OCI-LY7 (cell line): ENCODE measurements at regions not wholly inside any gene's neighbourhood (a gene's known extent, or its start where the extent isn't known, plus 50 kb on each side); places are given as distances from the start of the nearest gene placed in this dataset.

Source experiments
- BruUV-seq: library from RNA; stranded (reverse); fragments of 400-500 nt; replicated peaks from 2 replicates; lab custom pipeline; 2021; lab: Mats Ljungman, UMichigan
- CTCF ChIA-PET: fragments of 300-600 bp; sonication (Branson Sonifier 250); formaldehyde crosslinking; loops from one replicate; lab custom pipeline; 2022; ENCODE audit warnings: antibody characterized with exemption; ENCODE audit not compliant: unreplicated experiment; lab: Charles Lee
- POLR2A ChIA-PET: fragments of 300-600 bp; sonication (Branson Sonifier 250); formaldehyde crosslinking; loops from one replicate; lab custom pipeline; 2022; ENCODE audit warnings: antibody characterized with exemption; lab: Charles Lee
- DNase-seq: peaks from one replicate; pipeline ENCODE4 v3.0.0-alpha.2; 2015; ENCODE audit warnings: low spot score
- H2AFZ ChIP-seq: fragments of 200-600 bp; sonication (generic), shearing (Covaris generic); 2 replicates; pipeline ENCODE4 v1.6.1; 2014; ENCODE audit warnings: mild to moderate bottlenecking, antibody characterized with exemption, low read length, moderate library complexity
- H3K27ac ChIP-seq: fragments of 200-600 bp; sonication (generic); 2 replicates; pipeline ENCODE4 v1.5.1; 2014; ENCODE audit warnings: mixed run types, low read depth, mild to moderate bottlenecking, moderate library complexity, low read length, inconsistent platforms; ENCODE audit not compliant: poor library complexity, severe bottlenecking
- H3K36me3 ChIP-seq: fragments of 200-600 bp; sonication (generic); 2 replicates; pipeline ENCODE4 v1.6.1; 2014; ENCODE audit warnings: mild to moderate bottlenecking, antibody characterized with exemption, low read length, moderate library complexity, mixed read lengths; ENCODE audit not compliant: insufficient read depth
- H3K4me1 ChIP-seq: fragments of 200-600 bp; sonication (generic); 2 replicates; pipeline ENCODE4 v1.5.1; 2014; ENCODE audit warnings: mild to moderate bottlenecking, low read length; ENCODE audit not compliant: insufficient read depth, poor library complexity, severe bottlenecking
- H3K4me2 ChIP-seq: fragments of 200-600 bp; sonication (generic); 2 replicates; pipeline ENCODE4 v1.6.1; 2014; ENCODE audit warnings: mild to moderate bottlenecking, low read length
- H3K4me3 ChIP-seq: fragments of 200-600 bp; sonication (generic); 2 replicates; pipeline ENCODE4 v1.5.1; 2014; ENCODE audit warnings: mild to moderate bottlenecking, low read depth, low read length; ENCODE audit not compliant: poor library complexity, severe bottlenecking
- H3K79me2 ChIP-seq: fragments of 200-600 bp; sonication (generic); 2 replicates; pipeline ENCODE4 v1.6.1; 2016; ENCODE audit warnings: low read depth, mild to moderate bottlenecking, low read length, moderate library complexity, mixed read lengths; ENCODE audit not compliant: insufficient read depth
- H3K9me2 ChIP-seq: fragments of 200-600 bp; sonication (generic); 2 replicates; pipeline ENCODE4 v1.6.1; 2016; ENCODE audit warnings: mild to moderate bottlenecking, low read length, mixed read lengths; ENCODE audit not compliant: insufficient read depth
- H3K9me3 ChIP-seq: fragments of 200-600 bp; sonication (generic); 2 replicates; pipeline ENCODE4 v1.6.1; 2014; ENCODE audit warnings: mild to moderate bottlenecking, mixed run types, low read length, mixed read lengths
- H4K20me1 ChIP-seq: fragments of 200-600 bp; sonication (generic); 2 replicates; pipeline ENCODE4 v1.6.1; 2014; ENCODE audit warnings: mild to moderate bottlenecking, antibody characterized with exemption, low read length, moderate library complexity, mixed read lengths; ENCODE audit not compliant: insufficient read depth
- EZH2phosphoT487 ChIP-seq: fragments of 200-600 bp; sonication (generic); IDR thresholded peaks from 2 replicates; pipeline ENCODE4 v1.6.1; 2018; ENCODE audit warnings: low read depth, borderline replicate concordance, mild to moderate bottlenecking, mixed run types, antibody characterized with exemption, low read length, moderate library complexity, mixed read lengths
- intact Hi-C: fragments of 100-400 bp; cut with micrococcal nuclease; formaldehyde crosslinking; loops from one replicate; pipeline ENCODE4 v1.10.0; 2022; ENCODE audit not compliant: unreplicated experiment
- TF ChIP-seq, protein P1 (sequence below): fragments of 200-600 bp; sonication (generic); conservative IDR thresholded peaks from 2 replicates; pipeline ENCODE4 v1.5.1; 2014; ENCODE audit warnings: mild to moderate bottlenecking, antibody characterized with exemption, low read length, moderate library complexity, mixed read lengths

DNA sequence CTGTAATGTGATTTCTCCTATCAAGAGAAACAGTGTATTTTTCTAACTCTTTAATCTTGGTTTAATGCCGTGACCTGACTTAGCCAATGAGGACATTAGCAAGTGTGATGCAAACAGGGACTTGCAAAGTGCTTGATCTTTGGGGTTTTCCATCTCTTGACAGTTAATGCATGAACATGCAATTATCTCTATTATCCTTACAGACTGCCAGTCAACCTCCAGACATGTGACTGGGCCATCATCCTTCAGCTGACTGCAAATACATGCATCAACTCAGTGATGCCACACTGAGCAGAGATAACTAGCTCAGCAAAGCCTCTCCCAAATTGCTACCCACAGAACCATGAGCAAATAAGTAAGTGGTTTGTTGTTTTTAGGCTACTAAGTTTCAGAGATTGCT, 409.6 kb downstream of the GPAM start:
- H3K4me2 ChIP-seq = no peak overlapping the region
- H3K9me3 ChIP-seq = no peaks in the 10 kb centered on the region
- TF ChIP-seq, protein P1, sequence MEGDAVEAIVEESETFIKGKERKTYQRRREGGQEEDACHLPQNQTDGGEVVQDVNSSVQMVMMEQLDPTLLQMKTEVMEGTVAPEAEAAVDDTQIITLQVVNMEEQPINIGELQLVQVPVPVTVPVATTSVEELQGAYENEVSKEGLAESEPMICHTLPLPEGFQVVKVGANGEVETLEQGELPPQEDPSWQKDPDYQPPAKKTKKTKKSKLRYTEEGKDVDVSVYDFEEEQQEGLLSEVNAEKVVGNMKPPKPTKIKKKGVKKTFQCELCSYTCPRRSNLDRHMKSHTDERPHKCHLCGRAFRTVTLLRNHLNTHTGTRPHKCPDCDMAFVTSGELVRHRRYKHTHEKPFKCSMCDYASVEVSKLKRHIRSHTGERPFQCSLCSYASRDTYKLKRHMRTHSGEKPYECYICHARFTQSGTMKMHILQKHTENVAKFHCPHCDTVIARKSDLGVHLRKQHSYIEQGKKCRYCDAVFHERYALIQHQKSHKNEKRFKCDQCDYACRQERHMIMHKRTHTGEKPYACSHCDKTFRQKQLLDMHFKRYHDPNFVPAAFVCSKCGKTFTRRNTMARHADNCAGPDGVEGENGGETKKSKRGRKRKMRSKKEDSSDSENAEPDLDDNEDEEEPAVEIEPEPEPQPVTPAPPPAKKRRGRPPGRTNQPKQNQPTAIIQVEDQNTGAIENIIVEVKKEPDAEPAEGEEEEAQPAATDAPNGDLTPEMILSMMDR = no peak
- TF ChIP-seq EZH2phosphoT487 = no peak
- intact Hi-C loops = no loop called here
- H3K9me2 ChIP-seq = no peaks in the 10 kb centered on the region
- ChIA-PET POLR2A (no interaction called here), CTCF (no interaction called here)
- no peak for DNase-seq
- no peaks in the 10 kb centered on the region for H3K36me3 ChIP-seq
- H3K4me1 ChIP-seq = no peaks in the 10 kb centered on the region
- H2AFZ ChIP-seq = no peak overlapping the region
- no peaks in the 10 kb centered on the region for H3K79me2 ChIP-seq
- no peaks in the 10 kb centered on the region for H4K20me1 ChIP-seq
- H3K27ac ChIP-seq = no peak overlapping the region
- H3K4me3 ChIP-seq = no peak overlapping the region
- no TSS peak for BruUV-seq

DNA sequence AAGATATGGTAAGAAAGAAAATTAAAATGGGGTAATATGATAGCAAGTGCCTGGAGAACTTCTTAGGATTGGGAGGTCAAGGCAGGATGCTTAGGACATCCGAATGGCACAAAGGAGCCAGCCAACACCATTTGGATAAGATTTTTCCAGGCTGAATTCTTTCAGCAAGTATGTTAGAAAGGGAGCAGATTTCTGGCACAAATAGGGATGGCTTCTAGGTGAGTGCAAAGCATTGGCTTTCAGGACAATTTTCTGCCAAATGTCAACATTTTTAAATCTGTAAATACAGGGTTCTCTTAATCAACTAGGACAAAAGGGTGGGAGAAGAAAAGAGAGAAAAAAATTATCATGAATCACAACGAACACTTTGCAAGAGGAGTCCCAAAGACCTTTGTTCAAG, 409.1 kb downstream of the GPAM start:
- Histone ChIP-seq H3K27ac (no peak overlapping the region), H4K20me1 (no peaks in the 10 kb centered on the region), H3K4me1 (no peaks in the 10 kb centered on the region), H3K9me3 (no peaks in the 10 kb centered on the region), H3K36me3 (no peaks in the 10 kb centered on the region), H3K4me3 (no peak overlapping the region), H3K9me2 (no peaks in the 10 kb centered on the region), H3K79me2 (no peaks in the 10 kb centered on the region), H3K4me2 (no peak overlapping the region), H2AFZ (no peak overlapping the region)
- no peak for TF ChIP-seq EZH2phosphoT487
- TF ChIP-seq, protein P1 = no peak
- ChIA-PET CTCF (no interaction called here), POLR2A (no interaction called here)
- no TSS peak for BruUV-seq
- no peak for DNase-seq
- intact Hi-C loops = no loop called here

GRCh38 chr10:111784436-111784835, 399.1 kb downstream of the GPAM start:
- ChIA-PET CTCF (no interaction called here), POLR2A (no interaction called here)

More at GRCh38 chr10:111784436-111784835, 399.1 kb downstream of the GPAM start:
- Histone ChIP-seq H3K4me1 (no peaks in the 10 kb centered on the region), H3K27ac (no peak overlapping the region), H3K36me3 (no peaks in the 10 kb centered on the region), H4K20me1 (no peaks in the 10 kb centered on the region), H3K4me3 (no peak overlapping the region), H2AFZ (no peak overlapping the region), H3K9me2 (no peaks in the 10 kb centered on the region; the same call in 1 of the 2 replicates), H3K4me2 (no peak overlapping the region), H3K79me2 (no peaks in the 10 kb centered on the region), H3K9me3 (no peaks in the 10 kb centered on the region)
- intact Hi-C loops = no loop called here
- no TSS peak for BruUV-seq
- TF ChIP-seq EZH2phosphoT487 = no peak
- TF ChIP-seq, protein P1 = no peak
- no peak for DNase-seq
